NCI-H1092 (cell line): ENCODE measurements at regions not wholly inside any gene's neighbourhood (a gene's known extent, or its start where the extent isn't known, plus 50 kb on each side); places are given as distances from the start of the nearest gene placed in this dataset.
A peak's percentile ranks its signal among the peaks of the same experiment; 100 is the strongest.

Experiments
- DNase-seq: peaks from one replicate; lab custom pipeline; 2025; lab: John Stamatoyannopoulos, UW

DNA sequence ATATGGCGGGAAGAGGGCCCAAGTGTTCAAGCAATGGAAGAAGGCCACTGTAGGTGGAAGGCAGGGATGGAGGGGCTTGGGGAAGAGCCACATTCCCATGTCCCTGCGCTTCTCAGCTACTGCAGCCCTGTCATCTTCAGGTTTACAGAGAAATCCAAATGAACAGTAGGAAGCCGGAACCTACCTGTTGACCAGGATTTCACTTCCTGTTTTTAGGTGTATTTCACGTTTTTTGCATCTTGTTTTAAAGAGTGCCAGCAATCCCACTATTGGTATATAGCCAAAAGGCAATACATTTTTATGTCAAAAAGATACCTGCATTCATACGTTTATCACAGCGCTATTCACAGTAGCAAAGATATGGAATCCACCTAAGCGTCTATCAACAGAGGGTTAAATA lies 159.2 kb downstream of the SLC35B3 start:
- DNase-seq, result no peak

DNA sequence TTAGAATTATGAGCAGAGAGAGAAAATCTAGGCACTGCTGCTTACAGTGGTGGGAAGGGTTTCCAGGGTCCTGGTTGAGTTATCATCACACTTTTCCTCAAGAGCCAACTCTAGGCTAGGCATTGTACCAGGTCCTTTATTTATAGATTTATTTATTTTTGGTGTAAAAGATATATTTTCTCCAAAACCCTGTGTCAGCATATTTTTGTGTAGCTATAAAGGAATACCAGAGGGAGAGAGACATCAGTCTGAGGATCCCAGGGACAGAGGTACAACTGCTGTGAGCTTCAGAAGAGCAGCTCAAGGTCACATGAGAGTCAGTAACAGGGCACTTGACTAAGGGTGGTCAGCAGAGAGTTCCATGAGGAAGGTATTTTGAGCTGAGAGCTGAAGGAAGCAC lies 159.7 kb downstream of the SLC35B3 start:
- DNase-seq, result no peak

DNA sequence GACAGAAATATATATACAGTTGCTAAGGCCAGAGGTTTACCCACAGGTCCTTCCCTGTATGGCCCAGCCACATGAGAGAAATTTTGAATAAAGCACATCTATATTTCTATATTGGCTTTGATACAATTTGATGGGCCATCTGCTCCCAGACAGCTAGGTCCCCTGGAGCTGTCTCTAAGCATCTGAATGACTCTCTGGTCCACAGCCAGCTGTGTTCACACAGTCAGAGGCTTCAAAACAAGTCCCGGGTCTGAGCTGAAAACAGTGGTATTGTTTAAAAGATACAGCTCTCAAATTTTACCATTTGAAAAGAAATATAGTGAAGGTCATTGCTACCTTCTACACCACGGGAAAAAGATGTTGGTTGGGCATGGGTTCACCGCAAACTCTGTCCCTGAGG lies 161.1 kb downstream of the SLC35B3 start:
- DNase-seq, result no peak

DNA sequence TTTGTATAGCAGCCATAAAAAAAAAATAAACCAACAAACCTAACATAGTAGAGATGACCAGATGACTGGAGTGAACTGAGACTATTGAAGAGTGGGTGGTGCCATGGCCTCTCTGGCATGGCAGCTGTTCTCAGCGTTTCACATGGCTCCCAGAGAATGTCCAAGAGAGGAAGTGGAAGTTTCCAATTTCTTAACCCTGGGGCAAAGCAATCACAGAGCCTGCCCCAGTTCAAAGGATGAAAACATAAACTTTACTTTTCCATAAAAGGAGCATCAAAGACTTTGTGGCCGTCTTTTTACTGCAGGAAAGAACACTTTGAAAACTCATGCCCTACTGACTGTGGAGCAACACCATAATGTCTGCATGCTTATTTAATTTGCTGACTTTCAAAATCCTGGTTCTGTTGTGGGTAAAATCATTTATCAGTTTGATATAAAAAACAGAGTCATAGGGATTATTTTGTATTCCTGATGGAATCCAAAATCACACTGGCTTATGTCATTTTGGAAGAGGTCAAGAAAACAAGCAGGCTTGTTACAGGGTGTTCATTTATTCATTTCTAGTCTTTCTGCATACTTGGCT lies 165.4 kb downstream of the SLC35B3 start:
- DNase-seq, result no peak

DNA sequence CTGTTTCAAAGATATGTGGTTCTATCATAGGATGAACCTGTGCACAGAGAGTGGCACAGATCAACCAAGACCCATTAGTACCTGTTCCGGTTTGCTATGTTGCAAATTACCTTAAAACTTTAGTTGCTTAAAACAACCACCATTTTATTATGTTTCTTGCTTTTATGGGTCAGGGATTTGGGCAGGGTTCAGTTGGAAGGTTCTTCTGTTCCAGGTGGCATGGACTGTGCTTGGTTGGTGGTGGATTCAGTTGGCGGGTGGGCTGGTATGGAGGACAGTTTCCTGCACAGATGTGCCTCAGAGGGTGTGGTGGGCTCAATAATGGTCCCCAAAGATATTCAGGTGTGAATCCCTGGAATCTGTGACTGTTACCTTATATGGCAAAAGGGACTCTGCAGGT lies 166.3 kb downstream of the SLC35B3 start:
- no peak for DNase-seq

DNA sequence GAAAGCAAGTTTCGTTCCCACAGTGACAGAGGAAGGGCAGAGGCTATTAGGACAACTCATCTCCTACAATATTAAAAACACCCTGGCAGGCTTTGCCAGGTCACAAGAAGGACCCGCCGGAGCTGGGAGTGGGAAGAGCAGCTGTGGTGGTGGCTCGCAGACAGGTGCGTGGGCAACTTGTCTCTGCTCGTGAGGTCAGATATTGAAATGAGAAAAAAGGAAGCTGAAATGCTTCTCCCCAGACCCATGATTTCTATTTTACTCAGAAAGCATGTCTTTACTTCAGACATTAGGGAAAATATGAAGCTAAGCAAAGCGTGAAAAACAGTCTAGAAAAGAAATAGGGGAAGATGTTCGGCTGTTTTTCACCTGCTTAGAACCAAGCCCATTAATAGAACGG lies 166.3 kb upstream of the EEF1E1 start:
- DNase-seq, result no peak

DNA sequence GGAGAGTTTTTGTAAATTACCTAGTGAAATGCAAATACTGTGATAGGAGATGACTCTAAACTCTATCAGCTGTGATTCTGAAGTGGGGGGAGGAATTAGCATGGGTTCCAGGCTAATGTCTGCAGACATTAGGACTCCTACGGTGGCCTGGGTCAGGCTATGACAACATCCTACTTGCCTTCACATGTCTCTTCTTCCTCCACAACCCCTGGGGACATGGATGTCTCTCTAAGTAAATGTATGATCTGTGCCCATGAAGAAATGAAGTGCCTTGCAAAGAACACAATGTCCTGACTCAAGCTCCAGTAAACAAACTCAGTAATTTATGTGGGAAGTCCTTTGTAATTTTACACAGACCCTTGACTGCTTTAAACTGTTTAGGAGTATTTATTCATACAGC lies 165.8 kb upstream of the EEF1E1 start:
- no peak for DNase-seq

DNA sequence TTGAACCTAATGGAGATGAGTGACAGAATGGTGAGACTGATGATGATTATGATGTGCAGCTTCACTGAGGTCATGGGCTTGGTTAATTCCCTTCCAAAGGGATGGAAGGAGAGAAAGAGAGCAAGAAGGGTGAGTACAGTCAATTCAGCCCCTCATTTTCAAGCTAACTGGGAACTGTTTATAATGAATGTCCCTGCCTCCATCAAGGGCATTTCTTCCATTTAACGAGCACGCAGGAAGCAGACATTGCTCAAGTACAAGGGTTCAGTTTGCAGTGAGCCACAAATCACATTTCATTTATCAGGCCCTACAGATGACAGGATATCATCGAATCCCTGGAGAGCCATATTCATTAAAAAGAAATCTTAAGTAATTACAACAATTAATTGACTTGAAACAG lies 158.3 kb upstream of the EEF1E1 start:
- DNase-seq, result no peak

DNA sequence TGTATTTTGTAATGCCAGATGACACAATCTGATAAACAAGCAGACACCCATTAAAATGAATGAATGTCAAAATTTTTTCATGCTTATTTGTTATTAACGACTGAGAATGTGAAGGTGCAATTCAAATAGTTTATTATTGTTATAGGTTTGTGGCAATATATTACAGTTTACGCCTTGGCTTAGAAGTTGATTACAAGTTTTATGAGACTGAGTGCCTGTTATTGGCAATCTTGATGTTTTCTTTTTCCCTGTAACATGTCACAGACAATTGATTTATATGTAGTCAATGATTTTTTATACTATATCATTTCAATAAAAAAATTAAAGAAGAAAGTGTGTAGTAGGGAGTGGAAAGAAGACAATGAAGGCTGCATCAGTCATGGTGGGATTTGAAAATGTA lies 144.1 kb upstream of the EEF1E1 start:
- DNase-seq, result no peak

DNA sequence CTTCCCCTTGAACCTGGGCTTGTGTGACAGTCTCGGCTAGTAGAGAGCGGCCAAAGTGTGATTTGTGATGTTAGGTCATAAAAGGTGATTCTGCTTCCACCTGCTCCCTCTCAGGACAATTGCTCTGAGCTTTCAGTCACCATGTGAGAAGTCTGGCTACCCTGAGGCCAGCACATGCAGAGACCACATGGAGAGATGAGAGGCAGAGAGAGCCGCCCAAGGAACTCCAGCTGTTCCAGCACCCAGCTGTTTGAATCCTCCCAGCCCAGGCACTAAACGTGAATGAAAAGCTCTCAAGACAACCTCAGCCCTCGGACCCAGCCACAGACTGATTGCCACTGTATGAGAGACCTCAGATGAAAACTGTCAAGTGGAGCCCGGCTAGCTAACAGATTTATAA lies 143.4 kb upstream of the EEF1E1 start:
- DNase-seq, result peak; percentile 5

DNA sequence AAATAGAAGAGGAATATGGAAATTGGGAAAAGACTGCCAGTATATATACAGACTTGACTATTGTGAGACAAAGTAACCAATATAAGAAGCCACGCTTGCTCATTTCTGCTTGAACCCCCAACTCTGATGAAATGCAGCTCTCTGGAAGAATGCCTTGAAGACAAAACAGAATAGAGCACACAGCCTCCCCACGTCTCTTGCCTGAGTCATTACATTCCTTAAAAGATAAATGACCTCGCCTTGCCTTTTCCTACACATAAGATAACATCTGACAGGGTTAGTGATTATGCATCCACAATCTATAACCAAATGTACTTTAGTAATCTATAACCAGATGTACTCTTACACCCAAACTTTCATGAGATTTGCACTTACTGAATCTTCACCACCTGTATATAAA lies 141.1 kb upstream of the EEF1E1 start:
- no peak for DNase-seq

DNA sequence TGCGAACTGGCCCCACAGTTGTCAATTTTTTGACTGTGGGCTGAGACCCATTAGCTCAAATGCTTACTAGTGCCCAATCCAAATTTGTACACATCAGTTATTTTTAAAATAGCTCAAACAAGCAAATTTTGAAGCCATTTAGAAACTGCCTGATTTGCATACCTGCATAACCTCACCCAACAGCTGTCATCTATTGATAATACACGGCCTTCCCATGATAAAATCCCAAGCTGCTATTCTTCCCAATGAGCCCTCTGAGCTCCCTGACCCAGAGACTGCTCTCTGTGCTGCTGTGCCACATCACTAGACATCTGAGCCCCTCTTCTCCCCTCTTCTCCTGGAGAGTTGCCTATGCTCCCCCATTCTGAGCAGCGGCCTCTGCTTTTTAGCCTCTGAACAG lies 140.5 kb upstream of the EEF1E1 start:
- no peak for DNase-seq

DNA sequence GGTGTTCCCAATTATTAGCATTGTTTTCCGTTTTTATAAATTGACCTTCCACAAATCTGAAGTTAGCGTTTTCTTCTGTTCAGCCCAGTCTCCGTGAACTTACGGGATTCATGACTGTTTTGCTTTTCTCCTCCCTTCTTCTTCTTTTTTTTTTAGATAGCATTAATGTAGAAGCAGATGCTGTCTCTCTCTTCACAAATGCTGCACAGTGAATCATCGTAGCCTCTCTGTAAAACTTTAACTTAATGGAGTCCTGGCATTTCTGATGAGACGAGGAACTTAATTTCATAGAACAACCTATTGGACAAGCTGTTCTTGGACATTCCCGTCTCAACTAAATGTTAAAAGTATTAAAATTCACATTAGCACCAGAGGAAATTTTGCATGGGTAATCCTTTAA lies 138.0 kb upstream of the EEF1E1 start:
- DNase-seq, result no peak

DNA sequence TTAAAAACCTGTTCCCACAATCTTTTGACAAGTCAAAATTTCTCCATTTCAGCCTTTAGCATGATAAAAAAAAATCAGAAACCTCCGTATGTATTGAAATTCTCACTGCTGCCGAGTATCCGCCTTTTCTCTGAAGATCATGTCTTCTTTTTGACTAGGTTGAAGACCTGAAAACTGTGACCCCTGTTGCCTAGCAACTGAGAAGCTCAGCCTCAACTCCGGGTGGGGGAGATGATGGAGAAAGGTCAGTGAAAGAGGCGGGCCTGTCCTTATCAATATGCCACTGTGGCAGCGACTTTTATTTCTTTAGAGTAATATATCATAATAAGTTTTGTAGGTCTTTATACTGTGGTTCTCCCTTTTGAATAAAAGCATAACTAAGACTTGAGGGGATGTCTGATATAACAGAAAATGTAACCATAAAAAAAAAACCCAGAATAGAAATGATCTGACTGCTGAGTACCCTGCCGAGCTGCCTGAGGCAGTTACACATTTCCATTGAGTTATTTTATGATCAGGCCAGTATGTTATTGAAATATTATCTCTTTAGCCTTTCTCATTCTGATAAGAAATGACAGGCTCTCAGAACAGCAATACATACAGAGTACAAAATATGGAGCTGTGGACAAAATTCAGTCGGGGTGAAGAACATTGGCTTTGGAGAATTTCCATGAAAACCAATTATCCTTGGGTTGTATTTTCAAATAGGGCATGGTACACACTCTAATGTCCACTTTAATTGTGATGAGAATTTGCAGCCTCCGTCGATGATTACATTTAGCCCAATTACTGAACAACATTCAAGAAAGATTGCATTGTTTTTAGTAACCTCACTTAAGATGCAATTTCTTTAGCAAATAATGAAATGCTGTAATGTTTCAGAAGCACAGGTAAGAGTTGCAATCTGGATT lies 136.7 kb upstream of the EEF1E1 start:
- no peak for DNase-seq

DNA sequence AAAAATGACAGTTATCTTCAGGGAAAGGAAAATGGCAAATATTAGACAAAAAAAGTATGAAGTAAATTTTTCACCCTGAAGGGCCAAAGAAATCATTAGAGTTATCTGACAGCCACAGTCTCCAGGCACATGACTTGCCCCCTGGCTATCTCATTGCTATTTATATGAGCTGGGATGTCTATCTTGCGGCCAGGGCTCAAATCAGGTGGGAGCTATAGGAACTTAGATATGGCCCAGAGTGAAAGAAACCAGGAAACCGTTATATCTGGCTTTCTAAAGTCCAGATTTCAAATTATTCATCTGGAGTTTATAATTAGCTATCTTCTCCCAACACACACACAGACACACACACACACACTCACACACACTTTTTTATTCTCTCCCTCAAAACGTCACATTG lies 135.3 kb upstream of the EEF1E1 start:
- no peak for DNase-seq

DNA sequence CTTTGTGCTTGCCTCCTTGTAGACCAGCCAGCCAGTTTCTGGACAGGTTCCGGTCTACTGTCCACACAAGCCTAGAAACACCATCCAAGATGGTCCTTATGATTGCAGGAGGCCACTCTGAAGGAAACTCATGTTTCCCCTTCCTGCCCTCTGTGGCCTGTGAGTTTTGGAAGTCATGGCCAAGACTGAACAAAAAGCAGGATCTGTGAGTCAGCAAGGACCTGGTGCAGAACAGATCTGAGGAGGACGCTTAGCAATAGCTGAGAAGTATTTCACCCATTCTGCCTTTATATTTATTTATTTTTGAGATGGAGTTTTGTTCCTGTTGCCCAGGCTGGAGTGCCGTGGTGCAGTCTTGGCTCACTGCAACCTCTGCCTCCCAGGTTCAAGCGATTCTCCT lies 134.6 kb upstream of the EEF1E1 start:
- no peak for DNase-seq

DNA sequence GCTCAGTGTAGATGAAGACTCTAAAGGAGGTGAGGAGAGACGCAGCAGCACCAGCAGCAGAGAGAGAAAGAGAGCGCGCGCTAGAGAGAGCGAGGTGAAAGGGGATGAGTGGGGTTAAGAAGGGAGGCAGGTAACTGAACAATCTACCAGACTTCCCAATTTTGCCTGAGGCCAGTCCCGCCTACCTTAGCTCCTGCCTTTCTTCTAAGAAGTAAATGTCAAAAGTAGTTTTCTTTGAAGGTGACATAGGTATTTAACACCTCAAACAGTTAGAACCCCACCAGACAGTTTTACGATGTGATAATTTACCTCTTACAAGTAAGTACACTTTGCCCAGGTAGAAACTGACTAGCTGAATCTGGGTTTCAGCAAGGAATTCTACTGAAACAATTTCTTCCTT lies 132.0 kb upstream of the EEF1E1 start:
- DNase-seq, result no peak

DNA sequence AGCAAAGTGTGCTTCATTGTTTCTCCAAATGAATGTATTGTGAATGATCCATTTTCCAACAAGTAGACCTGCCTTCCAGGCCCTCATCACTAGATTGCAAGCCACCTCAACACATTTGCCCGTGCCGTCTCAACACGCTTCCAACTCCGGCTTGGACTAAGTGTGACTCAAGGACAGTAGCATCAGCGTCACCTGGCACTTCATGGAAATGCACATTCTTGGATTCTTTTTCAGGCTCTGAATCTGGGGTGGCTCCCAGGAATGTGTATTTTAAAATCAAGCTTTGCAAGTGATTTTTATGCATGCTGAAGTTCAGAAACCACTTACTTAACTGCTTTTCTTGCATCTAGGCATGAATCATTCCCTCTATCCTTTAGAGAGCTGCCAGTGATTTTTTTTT lies 129.6 kb upstream of the EEF1E1 start:
- no peak for DNase-seq

DNA sequence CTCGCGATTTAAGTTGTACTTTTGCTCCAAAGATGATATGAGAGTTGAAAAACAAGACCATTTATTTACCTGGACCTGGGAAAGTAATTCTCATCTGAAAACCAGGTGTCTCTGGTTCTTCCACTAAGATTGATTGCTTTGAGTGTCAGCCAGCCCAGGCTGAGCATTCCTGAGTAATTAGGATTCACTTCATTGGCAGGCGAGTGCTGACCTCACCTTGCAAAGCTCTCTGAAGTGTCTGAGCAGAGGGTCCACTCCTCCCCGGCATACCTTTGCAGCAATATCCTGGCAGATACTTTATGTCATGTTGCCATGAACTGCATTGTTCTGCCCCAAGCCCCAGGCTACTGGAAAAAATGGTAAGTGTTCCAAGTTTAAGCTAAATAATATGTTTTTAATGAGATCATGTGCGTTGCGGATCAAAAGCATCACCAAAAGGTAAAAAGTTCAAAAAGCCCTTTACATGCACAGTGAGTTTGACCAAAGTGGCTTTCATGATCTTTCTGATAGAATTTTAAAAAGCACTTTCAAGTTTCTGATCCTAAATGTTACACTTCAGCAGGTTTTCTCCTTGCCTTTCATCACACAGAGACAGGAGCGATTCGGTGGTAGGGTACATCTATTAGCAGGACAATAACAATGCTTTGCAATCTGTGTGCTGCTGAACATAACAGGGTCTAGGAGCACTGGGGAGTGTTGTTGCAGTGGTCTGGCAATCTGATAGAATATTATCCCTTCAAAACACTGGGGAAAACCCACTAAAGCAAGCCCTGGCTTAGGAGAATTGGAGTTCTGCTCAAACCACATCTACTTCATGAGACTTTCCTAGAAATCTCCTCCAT lies 127.8 kb upstream of the EEF1E1 start:
- DNase-seq, result no peak

DNA sequence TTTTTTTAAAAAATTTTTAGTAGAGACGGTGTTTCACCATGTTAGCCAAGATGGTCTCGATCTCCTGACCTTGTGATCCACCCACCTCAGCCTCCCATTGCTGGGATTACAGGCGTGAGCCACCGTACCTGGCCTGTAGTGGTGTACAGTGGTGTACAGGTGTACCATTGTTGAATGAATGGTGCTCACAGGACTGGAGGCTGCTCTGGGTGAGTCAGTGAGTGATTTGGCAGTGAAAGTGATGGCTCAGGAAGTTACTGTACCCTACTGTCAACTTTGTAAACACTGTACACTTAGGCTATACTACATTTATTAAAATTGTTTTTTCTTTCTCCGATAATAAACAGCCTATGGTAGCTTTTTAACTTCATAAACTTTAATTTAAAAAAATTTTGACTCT lies 122.8 kb upstream of the EEF1E1 start:
- no peak for DNase-seq

DNA sequence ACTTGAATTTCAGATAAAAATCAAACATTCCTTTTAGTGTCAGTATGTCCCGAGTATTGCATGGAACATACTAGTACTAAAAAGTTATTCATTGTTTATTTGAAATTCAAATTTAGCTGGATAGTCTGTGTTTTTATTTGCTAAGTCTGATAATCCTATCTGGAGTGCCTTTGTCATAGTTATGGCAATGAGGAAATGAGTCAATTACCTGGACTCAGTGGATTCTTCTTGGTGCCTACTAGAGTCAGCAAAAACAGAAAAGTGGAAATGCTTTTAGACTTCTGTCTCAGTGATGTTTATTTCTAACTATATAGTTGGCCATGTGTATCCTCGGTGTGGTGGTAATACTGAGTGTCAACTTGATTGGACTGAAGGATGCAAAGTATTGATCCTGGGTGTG lies 121.3 kb upstream of the EEF1E1 start:
- DNase-seq, result no peak

DNA sequence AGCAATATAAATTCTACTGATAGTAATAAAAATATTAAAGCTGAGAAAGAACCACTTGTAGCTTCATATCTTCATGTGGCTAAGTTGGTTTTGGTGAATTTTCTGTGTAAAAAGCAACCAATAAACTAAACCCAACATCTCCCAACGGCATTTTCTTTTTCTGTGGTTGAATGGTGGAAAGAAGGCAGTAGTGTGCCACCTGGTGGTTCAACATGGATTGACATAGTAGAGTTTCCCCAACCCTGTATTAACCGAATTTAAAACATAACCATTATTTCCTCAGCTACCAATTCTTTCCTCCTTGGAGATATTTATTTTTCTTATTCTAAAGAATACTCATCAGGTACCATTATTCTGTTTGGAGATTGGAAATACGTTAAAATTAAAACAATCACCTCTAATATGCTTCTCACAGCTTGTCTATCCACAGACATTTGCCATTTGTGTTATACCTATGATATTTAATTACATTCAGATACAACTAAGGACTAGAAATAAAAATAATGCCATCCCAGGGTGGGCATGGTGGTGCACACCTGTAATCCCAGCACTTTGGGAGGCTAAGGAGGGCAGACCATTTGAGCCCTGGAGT lies 117.1 kb upstream of the EEF1E1 start:
- no peak for DNase-seq

DNA sequence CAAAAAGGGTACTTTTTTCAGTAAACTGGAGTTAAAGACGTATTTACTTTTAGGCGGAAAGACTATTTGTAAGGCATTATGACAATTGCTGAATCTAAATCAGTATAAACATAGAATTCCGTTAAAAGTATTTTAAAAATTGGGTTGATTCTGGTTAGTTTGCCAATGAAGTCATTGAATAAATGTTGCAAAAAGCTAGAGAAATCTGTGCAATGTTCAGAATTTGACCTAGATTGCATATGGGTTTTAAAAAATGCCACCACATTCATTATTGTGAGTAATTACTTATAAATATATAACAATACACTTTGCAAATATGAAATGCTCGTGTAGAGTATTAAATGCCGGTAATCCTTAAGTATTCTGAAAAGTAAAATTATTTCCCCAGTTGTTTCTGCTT lies 116.5 kb upstream of the EEF1E1 start:
- DNase-seq, result no peak
